NT2/D1 (cell line): ENCODE measurements at regions not wholly inside any gene's neighbourhood (a gene's known extent, or its start where the extent isn't known, plus 50 kb on each side); places are given as distances from the start of the nearest gene placed in this dataset.

ENCODE experiments used
- DNase-seq: peaks from one replicate; pipeline ENCODE4 v3.0.0-alpha.2; 2011; ENCODE audit warnings: low read depth, low spot score
- H3K27me3 ChIP-seq: 2 replicates; pipeline ENCODE4 v1.6.0; 2011; ENCODE audit warnings: mild to moderate bottlenecking; ENCODE audit not compliant: insufficient read length, insufficient read depth
- H3K36me3 ChIP-seq: 2 replicates; pipeline ENCODE4 v1.6.1; 2011; ENCODE audit warnings: mild to moderate bottlenecking, low read length, mixed read lengths; ENCODE audit not compliant: insufficient read depth, insufficient read length
- H3K4me1 ChIP-seq: 2 replicates; pipeline ENCODE4 v1.5.1; 2011; ENCODE audit not compliant: insufficient read depth, insufficient read length
- H3K4me3 ChIP-seq: 2 replicates; pipeline ENCODE4 v1.5.1; 2011; ENCODE audit warnings: low read depth; ENCODE audit not compliant: insufficient read length
- H3K9ac ChIP-seq: 2 replicates; pipeline ENCODE4 v1.6.0; 2011; ENCODE audit warnings: low read depth; ENCODE audit not compliant: insufficient read length
- H3K9me3 ChIP-seq: 2 replicates; pipeline ENCODE4 v1.5.1; 2011; ENCODE audit warnings: mild to moderate bottlenecking, low read length; ENCODE audit not compliant: insufficient read depth
- SUZ12 ChIP-seq: IDR thresholded peaks from 2 replicates; pipeline ENCODE4 v1.6.1; 2011; ENCODE audit not compliant: insufficient read length, insufficient read depth; ENCODE audit errors: extremely low read depth
- YY1 ChIP-seq: IDR thresholded peaks from 2 replicates; pipeline ENCODE4 v1.6.1; 2011; ENCODE audit not compliant: insufficient read length, insufficient read depth
- ZNF274 ChIP-seq: IDR thresholded peaks from 2 replicates; pipeline ENCODE4 v1.6.1; 2011; ENCODE audit warnings: mild to moderate bottlenecking, low read depth, low read length

- no peaks in the 10 kb centered on the region for H3K36me3 ChIP-seq
- DNase-seq = no peak
- no peaks in the 10 kb centered on the region for H3K27me3 ChIP-seq
- peaks cover 7% of the 10 kb centered on the region; the same call in 1 of the 2 replicates for H3K9me3 ChIP-seq
- H3K4me3 ChIP-seq = no peak overlapping the region
- no peak for TF ChIP-seq SUZ12
- no peak for TF ChIP-seq YY1
- no peak for TF ChIP-seq ZNF274
- H3K9ac ChIP-seq = no peak overlapping the region
- H3K4me1 ChIP-seq = no peaks in the 10 kb centered on the region
Observed at GRCh38 chr17:56011406-56012131, 141.7 kb upstream of the ANKFN1 start.

GRCh38 chr17:56018211-56018610, 135.1 kb upstream of the ANKFN1 start:
- no peak for DNase-seq
- Histone ChIP-seq H3K9ac (no peak overlapping the region), H3K4me3 (no peak overlapping the region), H3K9me3 (0 out of 2 replicates have a peak, but pooled peaks cover 2% of the 10 kb centered on the region), H3K36me3 (no peaks in the 10 kb centered on the region), H3K4me1 (no peaks in the 10 kb centered on the region), H3K27me3 (no peaks in the 10 kb centered on the region)
- TF ChIP-seq SUZ12 (no peak), ZNF274 (no peak), YY1 (no peak)

- Histone ChIP-seq H3K9me3 (no peaks in the 10 kb centered on the region), H3K4me1 (no peaks in the 10 kb centered on the region), H3K36me3 (no peaks in the 10 kb centered on the region), H3K9ac (no peak overlapping the region), H3K27me3 (no peaks in the 10 kb centered on the region), H3K4me3 (no peak overlapping the region)
- TF ChIP-seq ZNF274 = no peak
- no peak for TF ChIP-seq SUZ12
- no peak for TF ChIP-seq YY1
- no peak for DNase-seq
Observed at GRCh38 chr17:56020369-56020768, 132.9 kb upstream of the ANKFN1 start.

GRCh38 chr17:56021681-56022190, 131.5 kb upstream of the ANKFN1 start:
- Histone ChIP-seq H3K27me3 (no peaks in the 10 kb centered on the region), H3K9me3 (no peaks in the 10 kb centered on the region), H3K4me3 (no peak overlapping the region), H3K36me3 (no peaks in the 10 kb centered on the region), H3K4me1 (no peaks in the 10 kb centered on the region), H3K9ac (no peak overlapping the region)
- TF ChIP-seq ZNF274 (no peak), YY1 (no peak), SUZ12 (no peak)
- no peak for DNase-seq

GRCh38 chr17:56023851-56024250, 129.4 kb upstream of the ANKFN1 start:
- H3K4me1 ChIP-seq = no peaks in the 10 kb centered on the region
- no peak for DNase-seq
- H3K9ac ChIP-seq = no peak overlapping the region
- TF ChIP-seq ZNF274 (no peak), YY1 (no peak), SUZ12 (no peak)
- no peaks in the 10 kb centered on the region for H3K27me3 ChIP-seq
- no peak overlapping the region for H3K4me3 ChIP-seq
- no peaks in the 10 kb centered on the region for H3K9me3 ChIP-seq
- no peaks in the 10 kb centered on the region for H3K36me3 ChIP-seq

- H3K9ac ChIP-seq = no peak overlapping the region
Observed at GRCh38 chr17:56026915-56027314, 126.4 kb upstream of the ANKFN1 start.

GRCh38 chr17:56028837-56029236, 124.4 kb upstream of the ANKFN1 start:
- H3K27me3 ChIP-seq = no peaks in the 10 kb centered on the region
- TF ChIP-seq YY1 = no peak
- TF ChIP-seq ZNF274 = no peak
- no peak for TF ChIP-seq SUZ12
- no peak overlapping the region for H3K4me3 ChIP-seq
- no peak overlapping the region for H3K9ac ChIP-seq
- no peaks in the 10 kb centered on the region for H3K4me1 ChIP-seq
- DNase-seq = no peak
- H3K36me3 ChIP-seq = no peaks in the 10 kb centered on the region
- H3K9me3 ChIP-seq = no peaks in the 10 kb centered on the region

More at GRCh38 chr17:56026915-56027314, 126.4 kb upstream of the ANKFN1 start:
- Histone ChIP-seq H3K36me3 (no peaks in the 10 kb centered on the region), H3K4me3 (no peak overlapping the region), H3K4me1 (no peaks in the 10 kb centered on the region), H3K9me3 (no peaks in the 10 kb centered on the region), H3K27me3 (no peaks in the 10 kb centered on the region)
- no peak for TF ChIP-seq SUZ12
- TF ChIP-seq ZNF274 = no peak
- TF ChIP-seq YY1 = no peak
- no peak for DNase-seq
